Uterus (tissue), 2 donors: ENCODE measurements at regions not wholly inside any gene's neighbourhood (a gene's known extent, or its start where the extent isn't known, plus 50 kb on each side); places are given as distances from the start of the nearest gene placed in this dataset.

Experiments used
- POLR2A ChIP-seq, 2 donors: fragments of 450-650 bp; IDR thresholded peaks; one replicate each; pipeline ENCODE4 v1.6.1; 2016; ENCODE audit warnings: antibody characterized with exemption in 2 of 2, mild to moderate bottlenecking in 1 of 2, moderate library complexity in 1 of 2
- TF ChIP-seq, protein P1 (sequence below), 4 experiments: fragments of 200-600 bp in 2 of 4; fragments of 450-650 bp in 2 of 4; sonication (generic) in 2 of 4; IDR thresholded peaks; one replicate each; pipeline ENCODE4 v1.5.1; 2016 to 2019; ENCODE audit warnings: antibody characterized with exemption in 4 of 4, mild to moderate bottlenecking in 2 of 4, moderate library complexity in 1 of 4

DNA sequence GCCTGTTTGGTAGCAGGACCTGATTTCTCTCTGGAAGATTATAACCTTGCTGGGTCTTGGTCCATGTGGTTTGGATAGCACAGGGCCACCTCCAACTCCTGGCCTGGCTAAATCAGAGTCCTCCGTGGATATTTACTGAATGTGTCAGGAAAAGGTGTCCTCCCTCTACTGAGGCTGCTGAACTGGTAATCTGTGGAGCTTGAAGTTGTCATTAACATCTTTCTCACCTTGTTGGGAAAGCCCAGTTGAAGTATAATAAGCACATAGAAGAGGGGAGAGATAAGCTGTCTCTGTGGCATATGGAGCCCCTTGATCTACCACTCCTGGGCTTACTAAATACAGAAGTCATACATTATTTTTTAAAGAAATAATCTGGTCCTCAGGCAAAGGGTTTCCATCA, 294.3 kb upstream of the B3GALT2 start:
- TF ChIP-seq, protein P1, sequence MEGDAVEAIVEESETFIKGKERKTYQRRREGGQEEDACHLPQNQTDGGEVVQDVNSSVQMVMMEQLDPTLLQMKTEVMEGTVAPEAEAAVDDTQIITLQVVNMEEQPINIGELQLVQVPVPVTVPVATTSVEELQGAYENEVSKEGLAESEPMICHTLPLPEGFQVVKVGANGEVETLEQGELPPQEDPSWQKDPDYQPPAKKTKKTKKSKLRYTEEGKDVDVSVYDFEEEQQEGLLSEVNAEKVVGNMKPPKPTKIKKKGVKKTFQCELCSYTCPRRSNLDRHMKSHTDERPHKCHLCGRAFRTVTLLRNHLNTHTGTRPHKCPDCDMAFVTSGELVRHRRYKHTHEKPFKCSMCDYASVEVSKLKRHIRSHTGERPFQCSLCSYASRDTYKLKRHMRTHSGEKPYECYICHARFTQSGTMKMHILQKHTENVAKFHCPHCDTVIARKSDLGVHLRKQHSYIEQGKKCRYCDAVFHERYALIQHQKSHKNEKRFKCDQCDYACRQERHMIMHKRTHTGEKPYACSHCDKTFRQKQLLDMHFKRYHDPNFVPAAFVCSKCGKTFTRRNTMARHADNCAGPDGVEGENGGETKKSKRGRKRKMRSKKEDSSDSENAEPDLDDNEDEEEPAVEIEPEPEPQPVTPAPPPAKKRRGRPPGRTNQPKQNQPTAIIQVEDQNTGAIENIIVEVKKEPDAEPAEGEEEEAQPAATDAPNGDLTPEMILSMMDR (IDR thresholded peaks at IDR 0.05) = no peak
- no peak for TF ChIP-seq POLR2A (IDR thresholded peaks at IDR 0.05)
